SH-SY5Y (cell line): ENCODE measurements at regions not wholly inside any gene's neighbourhood (a gene's known extent, or its start where the extent isn't known, plus 50 kb on each side); places are given as distances from the start of the nearest gene placed in this dataset.

Experiments used
- GATA2 ChIP-seq: IDR thresholded peaks from 2 replicates; pipeline ENCODE4 v1.6.1; 2011; ENCODE audit warnings: mild to moderate bottlenecking, low read depth, low read length
- GATA3 ChIP-seq: IDR thresholded peaks from 2 replicates; pipeline ENCODE4 v1.6.1; 2011; ENCODE audit warnings: low read depth, mild to moderate bottlenecking, low read length, moderate library complexity

GRCh38 chr5:117131048-117131679 lies 556.5 kb upstream of the SEMA6A start:
- no peak for TF ChIP-seq GATA2
- no peak for TF ChIP-seq GATA3
